HG02981 (cell line): ENCODE measurements at regions not wholly inside any gene's neighbourhood (a gene's known extent, or its start where the extent isn't known, plus 50 kb on each side); places are given as distances from the start of the nearest gene placed in this dataset.
"Not testable (repeated sequence)": the region's sequence is repeated elsewhere in the genome, so short reads cannot be mapped to it uniquely, and the experiment has no call there.

Experiments used
- ATAC-seq: cut with Tn5 transposase; IDR thresholded peaks from one replicate; pipeline ENCODE4 v1.9.1; 2021; ENCODE audit warnings: mild to moderate bottlenecking, moderate library complexity; ENCODE audit not compliant: unreplicated experiment

- ATAC-seq: no peak
These were observed 50.9 kb upstream of the OSTN start for GRCh38 chr3:191148131-191148530.

- no peak for ATAC-seq
These were observed 55.8 kb upstream of the OSTN start for GRCh38 chr3:191143224-191143623.

GRCh38 chr3:191141728-191142127 lies 57.3 kb upstream of the OSTN start:
- ATAC-seq: no peak

- peak; percentile 40 for ATAC-seq
These were observed 59.3 kb upstream of the OSTN start for GRCh38 chr3:191139736-191140135.

- no peak for ATAC-seq
These were observed 60.1 kb upstream of the OSTN start for GRCh38 chr3:191138937-191139336.

- no peak for ATAC-seq
These were observed 61.3 kb upstream of the OSTN start for GRCh38 chr3:191137708-191138107.

- no peak for ATAC-seq
These were observed 62.7 kb upstream of the OSTN start for GRCh38 chr3:191136347-191136746.

GRCh38 chr3:191135175-191135574 lies 63.9 kb upstream of the OSTN start:
- ATAC-seq: peak; percentile 44

GRCh38 chr3:191133359-191133758 lies 65.7 kb upstream of the OSTN start:
- no peak for ATAC-seq

- no peak for ATAC-seq
These were observed 67.7 kb upstream of the OSTN start for GRCh38 chr3:191131305-191131704.

GRCh38 chr3:191124891-191125290 lies 74.2 kb upstream of the OSTN start:
- ATAC-seq: not testable (repeated sequence)

GRCh38 chr3:191123946-191124345 lies 75.1 kb upstream of the OSTN start:
- no peak for ATAC-seq

- no peak for ATAC-seq
These were observed 75.8 kb upstream of the OSTN start for GRCh38 chr3:191123231-191123630.

- peak; percentile 84 for ATAC-seq
These were observed 78.4 kb upstream of the OSTN start for GRCh38 chr3:191120447-191121298.

- ATAC-seq: peak; percentile 77
These were observed 79.4 kb upstream of the OSTN start for GRCh38 chr3:191119415-191120295.

- no peak for ATAC-seq
These were observed 87.3 kb upstream of the OSTN start for GRCh38 chr3:191111722-191112121.

GRCh38 chr3:191105418-191105817 lies 93.6 kb upstream of the OSTN start:
- ATAC-seq: peak; percentile 90

GRCh38 chr3:191100516-191100915 lies 98.5 kb upstream of the OSTN start:
- no peak for ATAC-seq

GRCh38 chr3:191094057-191094845 lies 104.8 kb upstream of the OSTN start:
- no peak for ATAC-seq

- no peak for ATAC-seq
These were observed 111.7 kb upstream of the OSTN start for GRCh38 chr3:191087391-191087790.

- ATAC-seq: no peak
These were observed 114.0 kb upstream of the OSTN start for GRCh38 chr3:191085091-191085490.
